SK-N-SH (cell line): ENCODE measurements at regions not wholly inside any gene's neighbourhood (a gene's known extent, or its start where the extent isn't known, plus 50 kb on each side); places are given as distances from the start of the nearest gene placed in this dataset.

ENCODE experiments used
- CTCF ChIA-PET: fragments of 300-600, 350-600 bp; formaldehyde crosslinking; extraction: SDS; loops from one replicate; lab custom pipeline; 2021; lab: Yijun Ruan, JAX
- POLR2A ChIA-PET: fragments of 350-600 bp; sonication (Branson Sonifier 250); formaldehyde crosslinking; extraction: SDS; loops from one replicate; lab custom pipeline; 2020; ENCODE audit warnings: antibody characterized with exemption, inconsistent platforms; lab: Yijun Ruan, JAX
- DNase-seq: peaks from one replicate; pipeline ENCODE4 v3.0.0; 2012
- H2AFZ ChIP-seq: fragments of 200-600 bp; sonication (generic); 2 replicates; pipeline ENCODE4 v1.8.1; 2016; ENCODE audit warnings: antibody characterized with exemption, mild to moderate bottlenecking, low read depth
- H3F3A ChIP-seq: fragments of 200-600 bp; sonication (generic); replicated peaks from 2 replicates; pipeline ENCODE3; 2016; ENCODE audit warnings: antibody characterized with exemption, mild to moderate bottlenecking; ENCODE audit not compliant: insufficient read depth
- H3K27ac ChIP-seq, 2 experiments: fragments of 200-500 bp in 1 of 2; fragments of 200-600 bp in 1 of 2; sonication (Bioruptor generic) in 1 of 2; sonication (generic), shearing (Covaris generic) in 1 of 2; 2 replicates each; pipeline versions ENCODE4 v1.5.1 to v1.6.1; 2014 to 2016; ENCODE audit warnings: low read depth in 2 of 2, inconsistent platforms in 1 of 2, low read length in 1 of 2, mild to moderate bottlenecking in 1 of 2, mixed read lengths in 1 of 2
- H3K27me3 ChIP-seq: fragments of 200-600 bp; sonication (generic), shearing (Covaris generic); 2 replicates; pipeline ENCODE4 v1.6.1; 2016; ENCODE audit warnings: mixed run types; ENCODE audit not compliant: insufficient read depth
- H3K36me3 ChIP-seq, 2 experiments: fragments of 200-500 bp in 1 of 2; fragments of 200-600 bp in 1 of 2; sonication (Bioruptor generic) in 1 of 2; sonication (generic) in 1 of 2; replicated peaks in 1 of 2; 2 replicates each; pipeline versions ENCODE3 to v1.5.1; 2014 to 2016; ENCODE audit warnings: low read length in 1 of 2, mild to moderate bottlenecking in 1 of 2; ENCODE audit not compliant: insufficient read depth in 2 of 2, control insufficient read depth in 1 of 2
- H3K4me1 ChIP-seq, 2 experiments: fragments of 200-500 bp in 1 of 2; fragments of 200-600 bp in 1 of 2; sonication (Bioruptor generic) in 1 of 2; sonication (generic), shearing (Covaris generic) in 1 of 2; 2 replicates each; pipeline versions ENCODE4 v1.5.1 to v1.6.1; 2014 to 2016; ENCODE audit warnings: low read depth in 1 of 2, low read length in 1 of 2, mixed run types in 1 of 2; ENCODE audit not compliant: insufficient read depth in 2 of 2, control insufficient read depth in 1 of 2
- H3K4me2 ChIP-seq: fragments of 200-600 bp; sonication (generic), shearing (Covaris generic); 2 replicates; pipeline ENCODE4 v1.6.1; 2017; ENCODE audit warnings: mixed run types
- H3K4me3 ChIP-seq, 2 experiments: fragments of 200-500 bp in 1 of 2; fragments of 200-600 bp in 1 of 2; sonication (Bioruptor generic) in 1 of 2; sonication (generic), shearing (Covaris generic) in 1 of 2; 2 replicates each; pipeline versions ENCODE4 v1.5.1 to v1.8.1; 2014 to 2016; ENCODE audit warnings: low read depth in 2 of 2, inconsistent platforms in 1 of 2, low read length in 1 of 2, mild to moderate bottlenecking in 1 of 2, mixed read lengths in 1 of 2, moderate library complexity in 1 of 2
- H3K79me2 ChIP-seq: fragments of 200-600 bp; sonication (generic); 2 replicates; pipeline ENCODE4 v1.8.1; 2017; ENCODE audit warnings: mild to moderate bottlenecking; ENCODE audit not compliant: insufficient read depth
- H3K9ac ChIP-seq: fragments of 200-600 bp; sonication (generic); 2 replicates; pipeline ENCODE4 v1.6.1; 2017; ENCODE audit warnings: mixed run types
- H3K9me2 ChIP-seq: fragments of 200-600 bp; sonication (generic); 2 replicates; pipeline ENCODE4 v1.6.1; 2017; ENCODE audit warnings: mixed run types
- H3K9me3 ChIP-seq: fragments of 200-600 bp; sonication (generic); 2 replicates; pipeline ENCODE4 v1.6.1; 2017; ENCODE audit warnings: mixed run types, mild to moderate bottlenecking, moderate library complexity
- H4K20me1 ChIP-seq: fragments of 200-600 bp; sonication (generic); 2 replicates; pipeline ENCODE4 v1.6.1; 2017; ENCODE audit warnings: mild to moderate bottlenecking, mixed run types; ENCODE audit not compliant: insufficient read depth
- CTCF ChIP-seq: fragments of 200-600 bp; sonication (generic); IDR thresholded peaks from 2 replicates; pipeline ENCODE4 v1.6.1; 2017; ENCODE audit warnings: antibody characterized with exemption, mild to moderate bottlenecking, moderate library complexity
- ELF1 ChIP-seq: IDR thresholded peaks from 2 replicates; pipeline ENCODE4 v1.4.0; 2012
- EZH2phosphoT487 ChIP-seq: fragments of 200-600 bp; sonication (generic); IDR thresholded peaks from 2 replicates; pipeline ENCODE4 v1.6.1; 2017; ENCODE audit warnings: low read depth, mixed run types, mild to moderate bottlenecking, antibody characterized with exemption, moderate library complexity, borderline replicate concordance
- MAX ChIP-seq: IDR thresholded peaks from 2 replicates; pipeline ENCODE4 v1.4.0; 2012; ENCODE audit warnings: low read depth
- MEF2A ChIP-seq: IDR thresholded peaks from 2 replicates; pipeline ENCODE4 v1.4.0; 2012; ENCODE audit warnings: low read depth, borderline replicate concordance
- PBX3 ChIP-seq: IDR thresholded peaks from 2 replicates; pipeline ENCODE4; 2012
- POLR2AphosphoS5 ChIP-seq: IDR thresholded peaks from 2 replicates; pipeline ENCODE4 v1.6.1; 2012; ENCODE audit warnings: low read depth, low read length
- RAD21 ChIP-seq: IDR thresholded peaks from 2 replicates; pipeline ENCODE4 v1.6.1; 2012; ENCODE audit warnings: mild to moderate bottlenecking, low read length
- RCOR1 ChIP-seq: fragments of 150-350 bp; IDR thresholded peaks from 2 replicates; pipeline ENCODE4 v1.6.1; 2017; ENCODE audit warnings: antibody characterized with exemption, low read length
- SIN3A ChIP-seq: IDR thresholded peaks from 2 replicates; pipeline ENCODE4 v1.6.1; 2012; ENCODE audit warnings: low read depth, mild to moderate bottlenecking, low read length, moderate library complexity, borderline replicate concordance
- USF1 ChIP-seq: IDR thresholded peaks from 2 replicates; pipeline ENCODE4 v1.4.0; 2012; ENCODE audit warnings: low read depth, borderline replicate concordance
- WGBS: methylation state at CpG from one replicate; pipeline ENCODE4 v1.1.6; 2017; ENCODE audit warnings: low lambda C conversion rate; 5-methylcytosine and 5-hydroxymethylcytosine counted together

- Histone ChIP-seq H3K27me3 (no peaks in the 10 kb centered on the region), H4K20me1 (no peaks in the 10 kb centered on the region), H3K9me2 (no peaks in the 10 kb centered on the region), H3K36me3 (no peaks in the 10 kb centered on the region), H3K4me3 (no peak overlapping the region), H2AFZ (no peak overlapping the region), H3K9me3 (no peaks in the 10 kb centered on the region), H3F3A (no peaks in the 10 kb centered on the region), H3K4me2 (no peak overlapping the region), H3K4me1 (no peaks in the 10 kb centered on the region), H3K27ac (no peak overlapping the region), H3K9ac (no peak overlapping the region), H3K79me2 (no peaks in the 10 kb centered on the region)
- 28% methylated on average over 3 of the region's 3 CpGs for WGBS
- CTCF ChIA-PET = interaction anchor here (1.4 kb wide), 1 partner anchor 30 kb away, joined by 4 read pairs; no protein-coding TSS in a partner anchor
- POLR2A ChIA-PET = no interaction called here
- DNase-seq = no peak
- no peak for TF ChIP-seq USF1
- no peak for TF ChIP-seq PBX3
- no peak for TF ChIP-seq EZH2phosphoT487
- no peak for TF ChIP-seq ELF1
- no peak for TF ChIP-seq POLR2AphosphoS5
- TF ChIP-seq MAX = no peak
- TF ChIP-seq MEF2A = no peak
- TF ChIP-seq CTCF = no peak
- TF ChIP-seq RAD21 = no peak
- no peak for TF ChIP-seq RCOR1
These were observed 186.0 kb upstream of the RMP24 start for GRCh38 chr18:35786365-35787042.

- 62% methylated on average over 2 of the region's 2 CpGs for WGBS
- no peaks in the 10 kb centered on the region for H3K36me3 ChIP-seq
- H3K27me3 ChIP-seq = no peaks in the 10 kb centered on the region
- no peak overlapping the region for H3K9ac ChIP-seq
- TF ChIP-seq SIN3A = no peak
- no peaks in the 10 kb centered on the region for H3K9me3 ChIP-seq
- no peaks in the 10 kb centered on the region for H3F3A ChIP-seq
- H3K4me3 ChIP-seq = no peak overlapping the region
- H3K9me2 ChIP-seq = no peaks in the 10 kb centered on the region
- no peak overlapping the region for H2AFZ ChIP-seq
- no peak overlapping the region for H3K27ac ChIP-seq
- H3K79me2 ChIP-seq = no peaks in the 10 kb centered on the region
- H3K4me2 ChIP-seq = no peak overlapping the region
- DNase-seq = no peak
- ChIA-PET CTCF (interaction anchor here (0.6 to 1.4 kb wide), 2 partner anchors 23 to 161 kb away, joined by 3 read pairs; no protein-coding TSS in a partner anchor), POLR2A (no interaction called here)
- no peaks in the 10 kb centered on the region for H4K20me1 ChIP-seq
- no peaks in the 10 kb centered on the region for H3K4me1 ChIP-seq
These were observed 182.9 kb upstream of the RMP24 start for GRCh38 chr18:35789543-35789942.
